ENCODE measurements at regions not wholly inside any gene's neighbourhood (a gene's known extent, or its start where the extent isn't known, plus 50 kb on each side); places are given as distances from the start of the nearest gene placed in this dataset.

- TF ChIP-seq CTCF (conservative IDR thresholded peaks at IDR 0.05; ENCODE audit: low read length): no peak
- TF ChIP-seq EZH2phosphoT487 (IDR thresholded peaks at IDR 0.05; ENCODE audit: borderline replicate concordance): no peak
Measured at GRCh38 chr6:138600261-138600660, 101.0 kb upstream of the NHSL1 start.

Data from Loucy (cell line).